Panc1 (cell line): ENCODE measurements at regions not wholly inside any gene's neighbourhood (a gene's known extent, or its start where the extent isn't known, plus 50 kb on each side); places are given as distances from the start of the nearest gene placed in this dataset.

Experiments used
- ATAC-seq: fragments of 200-7000 bp; cut with Tn5 transposase; 2 replicates; pipeline ENCODE4 v1.9.1; 2020; ENCODE audit warnings: mild to moderate bottlenecking, moderate library complexity
- BruUV-seq: library from RNA; stranded (reverse); fragments of 400-500 nt; replicated peaks from 2 replicates; lab custom pipeline; 2021; lab: Mats Ljungman, UMichigan
- CTCF ChIA-PET: fragments of 300-600 bp; sonication (Branson Sonifier 250); formaldehyde crosslinking; loops from one replicate; lab custom pipeline; 2022; ENCODE audit warnings: antibody characterized with exemption; lab: Charles Lee
- POLR2A ChIA-PET: fragments of 300-600 bp; sonication (Branson Sonifier 250); formaldehyde crosslinking; loops from one replicate; lab custom pipeline; 2022; ENCODE audit warnings: antibody characterized with exemption; lab: Charles Lee
- DNase-seq: peaks from one replicate; pipeline ENCODE4 v3.0.0-alpha.2; 2010; ENCODE audit warnings: low read depth, low spot score
- H3K27ac ChIP-seq: 2 replicates; pipeline ENCODE4 v1.5.1; 2011; ENCODE audit warnings: mild to moderate bottlenecking, low read length, inconsistent platforms
- H3K27me3 ChIP-seq: fragments of 200-500 bp; sonication (Bioruptor generic); 2 replicates; pipeline ENCODE4 v1.6.0; 2014; ENCODE audit warnings: low read length, inconsistent platforms; ENCODE audit not compliant: control insufficient read depth, insufficient read depth
- H3K36me3 ChIP-seq: fragments of 200-500 bp; sonication (Bioruptor generic); 2 replicates; pipeline ENCODE4 v1.5.1; 2014; ENCODE audit warnings: inconsistent platforms, mild to moderate bottlenecking, low read length, moderate library complexity; ENCODE audit not compliant: control insufficient read depth, insufficient read depth
- H3K4me1 ChIP-seq: 2 replicates; pipeline ENCODE4 v1.5.1; 2011; ENCODE audit warnings: inconsistent platforms, mild to moderate bottlenecking, low read length, moderate library complexity; ENCODE audit not compliant: control insufficient read depth, insufficient read depth
- H3K4me3 ChIP-seq, 2 experiments: 2 replicates each; pipeline ENCODE4 v1.5.1; 2011 to 2012; ENCODE audit warnings: low read depth in 2 of 2, low read length in 2 of 2, mild to moderate bottlenecking in 2 of 2, inconsistent platforms in 1 of 2, moderate library complexity in 1 of 2
- H3K9me3 ChIP-seq: fragments of 200-500 bp; sonication (Bioruptor generic); 2 replicates; pipeline ENCODE4 v1.5.1; 2014; ENCODE audit warnings: low read depth, mild to moderate bottlenecking, inconsistent platforms, low read length, moderate library complexity; ENCODE audit not compliant: control insufficient read depth, insufficient read depth
- CTCF ChIP-seq: fragments of 450-650 bp; IDR thresholded peaks from 2 replicates; pipeline ENCODE4 v1.5.1; 2017; ENCODE audit warnings: mild to moderate bottlenecking
- POLR2AphosphoS5 ChIP-seq: IDR thresholded peaks from 2 replicates; pipeline ENCODE4 v1.6.1; 2012; ENCODE audit warnings: mild to moderate bottlenecking, low read depth, low read length, moderate library complexity
- REST ChIP-seq, 2 experiments: IDR thresholded peaks; 2 replicates each; pipeline ENCODE4 v1.6.1; 2011 to 2012; ENCODE audit warnings: low read depth in 2 of 2, control low read depth in 1 of 2, low read length in 1 of 2, mild to moderate bottlenecking in 1 of 2, moderate library complexity in 1 of 2; ENCODE audit not compliant: insufficient read depth in 1 of 2
- SIN3A ChIP-seq: IDR thresholded peaks from 2 replicates; pipeline ENCODE4 v1.6.1; 2012; ENCODE audit warnings: low read depth, mild to moderate bottlenecking, low read length, moderate library complexity, borderline replicate concordance; ENCODE audit not compliant: insufficient read depth
- TCF7L2 ChIP-seq: IDR thresholded peaks from 2 replicates; pipeline ENCODE4 v1.6.1; 2011; ENCODE audit warnings: mild to moderate bottlenecking, low read depth, low read length, inconsistent platforms
- in situ Hi-C: cut with HindIII; loops from 2 replicates; pipeline ENCODE4 v1.10.0; 2016; ENCODE audit warnings: low sequenced_read_pairs, low pct_unique_long_range_greater_than_20kb
- intact Hi-C: fragments of 100-400 bp; cut with micrococcal nuclease; formaldehyde crosslinking; loops from one replicate; pipeline ENCODE4 v1.10.0; 2022; ENCODE audit not compliant: unreplicated experiment

DNA sequence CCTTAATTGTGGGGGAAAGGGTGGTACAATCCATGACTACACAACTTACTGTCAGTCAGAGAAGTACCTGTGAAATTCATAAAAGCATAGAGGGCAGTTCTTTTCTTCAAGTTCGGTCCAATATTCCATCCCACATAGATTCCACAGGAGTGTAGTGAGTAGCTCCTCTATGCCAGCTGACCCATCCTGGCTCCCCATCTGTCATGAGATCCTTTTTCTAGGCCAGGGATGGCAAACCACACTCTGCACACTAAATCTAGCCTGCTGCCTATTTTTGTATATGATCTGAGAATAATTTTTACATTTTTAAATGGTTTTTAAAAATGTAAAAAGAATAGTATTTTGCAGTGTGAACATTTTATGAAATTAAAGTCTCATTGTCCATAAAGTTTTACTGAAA lies 107.0 kb upstream of the TSPAN2 start:
- ATAC-seq (no peak), DNase-seq (no peak)
- H3K36me3 ChIP-seq: no peaks in the 10 kb centered on the region
- TF ChIP-seq POLR2AphosphoS5: no peak
- no peak for TF ChIP-seq SIN3A
- no peak for TF ChIP-seq TCF7L2
- no peak for TF ChIP-seq REST (IDR thresholded peaks at IDR 0.05; ENCODE audit: insufficient read depth in 1 of 2, low read depth in 2 of 2, low read length in 1 of 2)
- no peak for TF ChIP-seq CTCF
- no peak overlapping the region for H3K4me3 ChIP-seq
- no peaks in the 10 kb centered on the region for H3K4me1 ChIP-seq
- H3K27ac ChIP-seq: no peak overlapping the region
- BruUV-seq: no TSS peak
- H3K9me3 ChIP-seq: no peaks in the 10 kb centered on the region
- no peaks in the 10 kb centered on the region for H3K27me3 ChIP-seq
- in situ Hi-C loops (no loop called here), intact Hi-C loops (no loop called here)
- POLR2A ChIA-PET: no interaction called here
- CTCF ChIA-PET: no interaction called here

DNA sequence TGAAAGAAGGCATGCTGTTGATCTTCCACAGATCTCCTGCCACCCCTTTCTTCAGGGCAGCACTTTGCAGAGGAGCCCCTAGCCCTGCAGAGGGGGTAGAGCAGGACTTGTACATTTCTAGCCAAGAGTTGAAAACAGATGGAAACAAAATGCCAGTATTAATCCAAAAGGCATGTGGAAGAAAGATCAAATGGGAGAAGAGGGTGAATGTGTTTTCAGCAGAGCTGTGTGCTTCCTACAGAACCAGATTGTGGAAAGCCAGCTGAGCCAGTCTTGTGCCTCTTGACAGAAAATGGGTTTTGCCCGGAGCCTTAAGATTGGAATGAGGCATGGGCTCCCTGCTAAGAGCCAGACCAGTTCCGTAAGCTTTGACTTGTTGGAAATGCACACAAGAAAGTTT lies 105.2 kb upstream of the TSPAN2 start:
- in situ Hi-C loops: no loop called here

More for the DNA sequence above, 105.2 kb upstream of the TSPAN2 start:
- ATAC-seq (no peak), DNase-seq (no peak)
- no peaks in the 10 kb centered on the region for H3K36me3 ChIP-seq
- intact Hi-C loops: no loop called here
- no peaks in the 10 kb centered on the region for H3K27me3 ChIP-seq
- no peak overlapping the region for H3K27ac ChIP-seq
- ChIA-PET CTCF (no interaction called here), POLR2A (no interaction called here)
- H3K4me3 ChIP-seq: no peak overlapping the region
- TF ChIP-seq TCF7L2 (no peak), SIN3A (no peak), CTCF (no peak), REST (IDR thresholded peaks at IDR 0.05; ENCODE audit: insufficient read depth in 1 of 2, low read depth in 2 of 2, low read length in 1 of 2) (no peak), POLR2AphosphoS5 (no peak)
- no peaks in the 10 kb centered on the region for H3K4me1 ChIP-seq
- H3K9me3 ChIP-seq: no peaks in the 10 kb centered on the region
- no TSS peak for BruUV-seq
